ENCODE measurements at regions not wholly inside any gene's neighbourhood (a gene's known extent, or its start where the extent isn't known, plus 50 kb on each side); places are given as distances from the start of the nearest gene placed in this dataset.

DNA sequence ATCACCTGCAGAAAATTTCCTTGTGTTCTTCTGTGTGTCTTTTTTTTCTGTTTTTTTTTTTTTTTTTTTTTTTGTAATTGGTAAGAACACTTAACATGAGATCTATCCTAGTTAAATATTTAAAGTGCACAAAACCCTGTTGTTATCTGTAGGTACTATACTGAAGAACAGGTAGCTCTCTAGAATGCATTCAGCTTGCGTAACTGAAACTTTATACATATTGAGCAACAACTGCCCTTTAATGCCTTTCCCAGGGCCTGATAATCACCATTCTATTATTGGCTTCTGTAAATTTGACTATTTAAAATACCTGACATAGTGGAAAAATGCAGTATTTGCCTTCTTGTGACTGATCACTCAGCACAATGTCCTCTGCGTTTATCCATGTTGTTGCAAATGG, 701.8 kb downstream of the SUCLG1 start:
- no peak overlapping the region for H3K4me3 ChIP-seq (ENCODE audit: control insufficient read depth in 2 of 3, extremely low read depth in 1 of 3, insufficient read depth in 2 of 3, low read depth in 1 of 3, low read length in 3 of 3)
- H2AFZ ChIP-seq (ENCODE audit: control insufficient read depth, low read length) = no peak overlapping the region
- no peaks in the 10 kb centered on the region for H3K9me3 ChIP-seq (ENCODE audit: control insufficient read depth, low read depth, low read length)
- no peak overlapping the region for H3K9ac ChIP-seq (ENCODE audit: control insufficient read depth, extremely low read depth, insufficient read depth, low read length)
- TF ChIP-seq, protein P1, sequence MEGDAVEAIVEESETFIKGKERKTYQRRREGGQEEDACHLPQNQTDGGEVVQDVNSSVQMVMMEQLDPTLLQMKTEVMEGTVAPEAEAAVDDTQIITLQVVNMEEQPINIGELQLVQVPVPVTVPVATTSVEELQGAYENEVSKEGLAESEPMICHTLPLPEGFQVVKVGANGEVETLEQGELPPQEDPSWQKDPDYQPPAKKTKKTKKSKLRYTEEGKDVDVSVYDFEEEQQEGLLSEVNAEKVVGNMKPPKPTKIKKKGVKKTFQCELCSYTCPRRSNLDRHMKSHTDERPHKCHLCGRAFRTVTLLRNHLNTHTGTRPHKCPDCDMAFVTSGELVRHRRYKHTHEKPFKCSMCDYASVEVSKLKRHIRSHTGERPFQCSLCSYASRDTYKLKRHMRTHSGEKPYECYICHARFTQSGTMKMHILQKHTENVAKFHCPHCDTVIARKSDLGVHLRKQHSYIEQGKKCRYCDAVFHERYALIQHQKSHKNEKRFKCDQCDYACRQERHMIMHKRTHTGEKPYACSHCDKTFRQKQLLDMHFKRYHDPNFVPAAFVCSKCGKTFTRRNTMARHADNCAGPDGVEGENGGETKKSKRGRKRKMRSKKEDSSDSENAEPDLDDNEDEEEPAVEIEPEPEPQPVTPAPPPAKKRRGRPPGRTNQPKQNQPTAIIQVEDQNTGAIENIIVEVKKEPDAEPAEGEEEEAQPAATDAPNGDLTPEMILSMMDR (optimal IDR thresholded peaks at IDR 0.05 in 1 of 3, IDR thresholded peaks at IDR 0.05 in 1 of 3, conservative IDR thresholded peaks at IDR 0.05 in 1 of 3; ENCODE audit: extremely low read depth in 1 of 3, insufficient read depth in 2 of 3, low read length in 3 of 3) = no peak
- TF ChIP-seq EZH2 (IDR thresholded peaks at IDR 0.05; ENCODE audit: low read length) = no peak
- H3K79me2 ChIP-seq (ENCODE audit: control insufficient read depth, insufficient read depth, low read length) = no peaks in the 10 kb centered on the region
- H3K27ac ChIP-seq (ENCODE audit: control insufficient read depth, insufficient read depth, low read length) = no peak overlapping the region
- no peak overlapping the region for H3K4me2 ChIP-seq (ENCODE audit: control insufficient read depth, extremely low read depth, insufficient read depth, low read depth, low read length)
- H4K20me1 ChIP-seq (ENCODE audit: control insufficient read depth, extremely low read depth, insufficient read depth, low read length) = no peaks in the 10 kb centered on the region
- H3K27me3 ChIP-seq (ENCODE audit: control insufficient read depth, extremely low read depth, insufficient read depth, low read length) = no peaks in the 10 kb centered on the region
- no peaks in the 10 kb centered on the region for H3K9me1 ChIP-seq (ENCODE audit: control insufficient read depth, extremely low read depth, insufficient read depth, low read length)
- H3K36me3 ChIP-seq (ENCODE audit: control insufficient read depth in 2 of 2, extremely low read depth in 1 of 2, insufficient read depth in 2 of 2, low read length in 2 of 2) = no peaks in the 10 kb centered on the region
- dilution Hi-C loops (cut with MboI; ENCODE audit: extremely low pct_ligation_motif_present, low sequenced_read_pairs) = no loop called here
- H3K4me1 ChIP-seq (ENCODE audit: control insufficient read depth, extremely low read depth, insufficient read depth, low read length) = no peaks in the 10 kb centered on the region
- FAIRE-seq = no peak
- DNase-seq (ENCODE audit: low read depth, low spot score) = no peak

DNA sequence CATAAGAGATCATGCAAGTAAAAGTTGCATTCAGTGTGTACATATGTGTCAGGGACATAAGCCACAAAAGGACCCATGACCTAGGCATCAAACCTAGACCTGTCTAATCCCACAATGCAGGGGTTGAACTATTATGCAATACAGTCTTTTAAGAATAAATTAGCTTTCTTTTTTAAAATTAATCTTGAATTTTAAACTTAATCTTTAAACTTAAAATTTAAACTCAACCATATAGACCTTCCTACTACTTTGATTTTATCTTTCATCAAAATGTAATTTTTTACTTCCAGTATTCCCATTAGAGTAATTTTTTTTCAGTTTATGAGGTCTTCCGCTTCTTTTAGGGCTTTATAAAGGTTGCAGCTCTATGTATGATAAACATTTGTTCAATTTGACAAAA, 702.9 kb downstream of the SUCLG1 start:
- no peaks in the 10 kb centered on the region for H4K20me1 ChIP-seq (ENCODE audit: control insufficient read depth, extremely low read depth, insufficient read depth, low read length)
- H3K27ac ChIP-seq (ENCODE audit: control insufficient read depth, insufficient read depth, low read length) = no peak overlapping the region
- DNase-seq (ENCODE audit: low read depth, low spot score) (no peak), FAIRE-seq (no peak)
- TF ChIP-seq, protein P1 (optimal IDR thresholded peaks at IDR 0.05 in 1 of 3, IDR thresholded peaks at IDR 0.05 in 1 of 3, conservative IDR thresholded peaks at IDR 0.05 in 1 of 3; ENCODE audit: extremely low read depth in 1 of 3, insufficient read depth in 2 of 3, low read length in 3 of 3) = no peak
- TF ChIP-seq EZH2 (IDR thresholded peaks at IDR 0.05; ENCODE audit: low read length) = no peak
- no peaks in the 10 kb centered on the region for H3K9me1 ChIP-seq (ENCODE audit: control insufficient read depth, extremely low read depth, insufficient read depth, low read length)
- no peaks in the 10 kb centered on the region for H3K9me3 ChIP-seq (ENCODE audit: control insufficient read depth, low read depth, low read length)
- no peak overlapping the region for H3K4me3 ChIP-seq (ENCODE audit: control insufficient read depth in 2 of 3, extremely low read depth in 1 of 3, insufficient read depth in 2 of 3, low read depth in 1 of 3, low read length in 3 of 3)
- dilution Hi-C loops (cut with MboI; ENCODE audit: extremely low pct_ligation_motif_present, low sequenced_read_pairs) = no loop called here
- H3K27me3 ChIP-seq (ENCODE audit: control insufficient read depth, extremely low read depth, insufficient read depth, low read length) = no peaks in the 10 kb centered on the region
- no peaks in the 10 kb centered on the region for H3K79me2 ChIP-seq (ENCODE audit: control insufficient read depth, insufficient read depth, low read length)
- H3K36me3 ChIP-seq (ENCODE audit: control insufficient read depth in 2 of 2, extremely low read depth in 1 of 2, insufficient read depth in 2 of 2, low read length in 2 of 2) = no peaks in the 10 kb centered on the region
- H3K9ac ChIP-seq (ENCODE audit: control insufficient read depth, extremely low read depth, insufficient read depth, low read length) = no peak overlapping the region
- H3K4me1 ChIP-seq (ENCODE audit: control insufficient read depth, extremely low read depth, insufficient read depth, low read length) = no peaks in the 10 kb centered on the region
- no peak overlapping the region for H3K4me2 ChIP-seq (ENCODE audit: control insufficient read depth, extremely low read depth, insufficient read depth, low read depth, low read length)
- H2AFZ ChIP-seq (ENCODE audit: control insufficient read depth, low read length) = no peak overlapping the region
